ENCODE measurements at regions not wholly inside any gene's neighbourhood (a gene's known extent, or its start where the extent isn't known, plus 50 kb on each side); places are given as distances from the start of the nearest gene placed in this dataset.
"Not testable (repeated sequence)": the region's sequence is repeated elsewhere in the genome, so short reads cannot be mapped to it uniquely, and the experiment has no call there.

DNA sequence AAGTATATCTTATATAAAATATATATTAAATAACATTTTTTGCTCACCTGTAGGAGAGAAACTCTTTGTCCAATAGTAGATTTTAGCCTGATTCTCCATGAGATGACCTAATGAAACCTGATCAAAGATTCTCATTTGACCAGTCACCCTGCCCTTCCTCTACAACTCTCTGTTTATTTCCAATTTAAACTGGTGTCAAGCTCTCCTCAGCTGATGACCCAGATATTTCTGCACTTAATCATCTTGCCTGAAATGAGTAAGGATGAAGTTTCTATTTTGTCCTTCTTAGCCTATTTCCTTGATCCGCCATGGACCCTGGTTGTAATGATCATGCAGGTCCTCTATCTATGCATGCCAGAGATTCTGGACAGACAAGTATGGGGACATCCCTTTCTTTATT, 179.3 kb upstream of the FGF10 start:
- DNase-seq: no peak
- no peaks in the 10 kb centered on the region for H3K27me3 Mint-ChIP-seq
- H3K9me3 Mint-ChIP-seq: peaks cover 7% of the 10 kb centered on the region
- H3K4me1 Mint-ChIP-seq: no peaks in the 10 kb centered on the region
- no peaks in the 10 kb centered on the region for H3K36me3 Mint-ChIP-seq (ENCODE audit: low read depth)
- ChIA-PET POLR2A (interaction anchor here (0.6 kb wide), 1 partner anchor 326 kb away, joined by 3 read pairs; no protein-coding TSS in a partner anchor), CTCF (no interaction called here)
- no peak overlapping the region for H3K27ac Mint-ChIP-seq
- no peak overlapping the region for H3K4me3 Mint-ChIP-seq

DNA sequence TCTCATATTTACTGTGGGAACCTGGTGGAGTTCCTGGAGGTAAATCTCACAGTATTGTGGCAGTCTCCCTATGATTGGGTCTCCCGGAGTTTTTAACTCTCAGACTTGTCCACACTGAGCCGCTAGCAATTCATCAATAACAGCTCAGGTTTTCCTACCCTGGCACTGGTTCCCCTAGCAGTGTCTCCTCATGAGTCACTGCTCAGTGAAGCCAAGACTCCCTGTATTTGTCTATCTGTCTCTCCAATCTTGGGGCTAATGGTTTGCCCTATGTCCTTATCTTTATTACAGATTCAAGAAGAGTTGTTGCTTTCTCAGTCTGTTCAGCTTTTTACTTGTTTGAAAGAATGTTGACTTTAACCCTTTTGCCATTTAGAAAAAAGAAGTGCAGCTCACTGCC, 176.7 kb upstream of the FGF10 start:
- Mint-ChIP-seq H3K4me1 (no peaks in the 10 kb centered on the region), H3K36me3 (ENCODE audit: low read depth) (no peaks in the 10 kb centered on the region), H3K27me3 (no peaks in the 10 kb centered on the region), H3K4me3 (no peak overlapping the region), H3K27ac (no peak overlapping the region), H3K9me3 (peaks cover 2% of the 10 kb centered on the region)
- no peak for DNase-seq
- ChIA-PET POLR2A (no interaction called here), CTCF (no interaction called here)

DNA sequence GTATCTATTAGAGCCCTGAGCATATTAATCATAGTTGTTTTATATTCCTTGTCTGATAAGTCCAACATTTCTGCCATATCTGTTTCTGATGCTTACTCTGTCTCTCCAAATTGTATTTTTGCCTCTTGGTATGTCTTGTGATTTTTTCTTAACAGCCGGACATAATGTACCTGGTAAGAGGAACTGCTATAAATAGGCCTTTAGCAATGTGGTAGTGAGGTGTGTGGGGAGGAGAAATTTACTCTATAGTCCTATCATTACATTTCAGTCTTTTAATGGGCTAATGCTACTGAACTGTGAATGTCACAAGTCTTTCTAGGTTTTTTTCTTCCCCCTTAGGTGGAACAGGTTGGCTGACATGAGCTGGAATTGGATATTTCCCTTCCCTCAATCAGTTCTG, 176.1 kb upstream of the FGF10 start:
- H3K4me3 Mint-ChIP-seq: no peak overlapping the region

DNA sequence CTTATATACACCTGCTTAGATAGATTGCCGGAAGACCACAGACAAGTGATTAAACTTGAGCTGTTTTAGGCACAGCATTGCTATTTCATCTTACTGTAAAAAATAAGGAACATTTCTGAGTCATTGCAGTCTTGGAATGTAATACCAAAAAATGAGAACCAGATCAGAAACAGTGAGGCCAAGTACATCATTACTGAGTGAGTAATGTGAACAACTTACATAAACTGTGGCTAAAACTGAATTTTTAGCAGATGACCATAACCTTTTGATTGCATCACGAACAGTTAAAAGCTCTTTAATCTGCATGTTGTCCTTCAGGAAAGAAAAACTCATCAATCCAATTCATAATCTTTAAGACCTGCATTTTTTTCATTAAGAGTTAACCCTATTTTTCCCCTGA, 157.1 kb upstream of the FGF10 start:
- CTCF ChIA-PET: interaction anchor here (1.4 kb wide), 1 partner anchor 12 kb away, joined by 6 read pairs; no protein-coding TSS in a partner anchor

More for the DNA sequence above, 176.1 kb upstream of the FGF10 start:
- H3K9me3 Mint-ChIP-seq: peaks cover 2% of the 10 kb centered on the region
- no peaks in the 10 kb centered on the region for H3K36me3 Mint-ChIP-seq (ENCODE audit: low read depth)
- no peaks in the 10 kb centered on the region for H3K4me1 Mint-ChIP-seq
- H3K27ac Mint-ChIP-seq: no peak overlapping the region
- ChIA-PET CTCF (no interaction called here), POLR2A (no interaction called here)
- DNase-seq: no peak
- no peaks in the 10 kb centered on the region for H3K27me3 Mint-ChIP-seq

DNA sequence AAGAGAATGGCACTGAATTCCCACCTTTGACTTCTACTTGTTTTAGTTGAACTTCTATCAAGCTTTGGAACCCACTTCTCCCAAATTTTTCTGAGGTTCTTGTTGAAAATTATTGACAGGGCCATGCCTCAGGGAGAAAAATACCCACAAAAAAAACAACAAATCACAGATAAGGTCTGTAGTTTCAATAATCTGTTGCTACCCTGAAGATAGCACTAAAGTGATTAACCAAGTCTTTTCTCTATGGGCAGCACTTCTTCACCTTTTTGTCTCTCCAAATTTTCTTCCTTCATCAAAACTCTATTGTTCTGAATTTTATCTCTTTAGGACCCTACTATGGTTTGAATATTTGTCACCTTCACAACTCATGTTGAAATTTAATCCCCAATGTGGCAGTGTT, 154.3 kb upstream of the FGF10 start:
- CTCF ChIA-PET: no interaction called here
- H3K9me3 Mint-ChIP-seq: no peaks in the 10 kb centered on the region
- POLR2A ChIA-PET: no interaction called here
- H3K27ac Mint-ChIP-seq: no peak overlapping the region
- H3K27me3 Mint-ChIP-seq: no peaks in the 10 kb centered on the region
- H3K4me1 Mint-ChIP-seq: no peaks in the 10 kb centered on the region
- no peaks in the 10 kb centered on the region for H3K36me3 Mint-ChIP-seq (ENCODE audit: low read depth)
- H3K4me3 Mint-ChIP-seq: no peak overlapping the region
- DNase-seq: no peak

More for the DNA sequence above, 157.1 kb upstream of the FGF10 start:
- H3K27me3 Mint-ChIP-seq: no peaks in the 10 kb centered on the region
- H3K27ac Mint-ChIP-seq: no peak overlapping the region
- POLR2A ChIA-PET: no interaction called here
- DNase-seq: no peak
- no peaks in the 10 kb centered on the region for H3K36me3 Mint-ChIP-seq (ENCODE audit: low read depth)
- no peak overlapping the region for H3K4me3 Mint-ChIP-seq
- no peaks in the 10 kb centered on the region for H3K4me1 Mint-ChIP-seq
- no peaks in the 10 kb centered on the region for H3K9me3 Mint-ChIP-seq

DNA sequence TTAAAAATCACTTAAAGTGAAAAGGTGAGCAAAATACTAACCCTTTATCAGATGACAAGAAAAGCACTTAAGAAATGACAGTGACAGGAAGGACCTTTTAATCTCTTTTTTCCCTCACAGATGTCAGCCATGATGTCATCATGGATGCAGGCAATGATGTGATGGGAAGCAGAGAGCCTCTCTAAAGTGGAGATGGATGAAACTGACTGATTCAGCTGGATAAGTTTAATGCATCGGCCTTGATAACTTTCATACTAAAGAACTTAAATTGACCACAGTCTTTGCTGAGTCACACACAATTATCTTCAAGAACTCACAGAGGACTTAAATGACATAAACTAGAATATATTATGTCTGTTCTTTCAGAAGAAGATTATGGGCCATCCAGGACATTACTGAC, 153.2 kb upstream of the FGF10 start:
- DNase-seq: no peak
- no peaks in the 10 kb centered on the region for H3K9me3 Mint-ChIP-seq
- ChIA-PET POLR2A (no interaction called here), CTCF (no interaction called here)
- H3K36me3 Mint-ChIP-seq (ENCODE audit: low read depth): no peaks in the 10 kb centered on the region
- no peaks in the 10 kb centered on the region for H3K4me1 Mint-ChIP-seq
- no peak overlapping the region for H3K4me3 Mint-ChIP-seq
- no peak overlapping the region for H3K27ac Mint-ChIP-seq
- H3K27me3 Mint-ChIP-seq: no peaks in the 10 kb centered on the region

GRCh38 chr5:44539602-44539919, 150.3 kb upstream of the FGF10 start:
- no peak for DNase-seq
- H3K27ac Mint-ChIP-seq: no peak overlapping the region
- no peaks in the 10 kb centered on the region for H3K27me3 Mint-ChIP-seq
- no peak overlapping the region for H3K4me3 Mint-ChIP-seq
- H3K4me1 Mint-ChIP-seq: no peaks in the 10 kb centered on the region
- POLR2A ChIA-PET: no interaction called here
- H3K9me3 Mint-ChIP-seq: no peaks in the 10 kb centered on the region
- H3K36me3 Mint-ChIP-seq (ENCODE audit: low read depth): no peaks in the 10 kb centered on the region
- CTCF ChIA-PET: no interaction called here

GRCh38 chr5:44538797-44539601, 149.8 kb upstream of the FGF10 start:
- Mint-ChIP-seq H3K9me3 (no peaks in the 10 kb centered on the region), H3K27me3 (no peaks in the 10 kb centered on the region), H3K27ac (no peak overlapping the region), H3K36me3 (ENCODE audit: low read depth) (no peaks in the 10 kb centered on the region), H3K4me1 (no peaks in the 10 kb centered on the region), H3K4me3 (no peak overlapping the region)
- CTCF ChIA-PET: no interaction called here
- no peak for DNase-seq
- POLR2A ChIA-PET: no interaction called here

DNA sequence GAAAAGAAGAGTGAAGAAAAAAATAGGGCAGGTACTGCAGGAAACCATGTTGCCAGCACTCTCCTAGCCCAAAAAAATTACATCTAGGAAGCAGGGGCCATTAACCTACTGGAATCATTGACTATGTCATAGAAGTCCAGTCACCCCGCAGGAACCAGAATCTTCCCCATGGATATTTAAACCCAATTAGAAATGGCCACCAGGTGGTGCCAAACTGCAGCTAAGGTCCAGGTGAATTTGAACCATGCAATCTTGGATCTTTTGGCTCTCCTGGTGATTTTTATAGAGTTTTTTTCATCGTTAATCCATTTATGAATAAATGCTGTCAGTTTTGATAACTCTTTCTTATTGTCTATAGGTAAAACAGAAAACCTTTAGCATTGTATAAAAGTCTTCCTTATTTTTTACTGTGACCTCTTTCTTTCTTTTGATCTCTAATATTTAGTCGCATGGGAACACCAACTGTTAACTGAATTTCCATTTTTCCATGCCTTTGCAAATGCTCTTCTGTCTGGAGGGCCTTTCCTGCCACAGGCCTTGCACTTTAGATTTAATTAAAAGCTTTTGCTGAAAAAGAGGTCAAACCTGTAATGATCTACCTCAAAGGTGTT, 147.5 kb upstream of the FGF10 start:
- Mint-ChIP-seq H3K36me3 (ENCODE audit: low read depth) (no peaks in the 10 kb centered on the region), H3K4me1 (no peaks in the 10 kb centered on the region), H3K27me3 (no peaks in the 10 kb centered on the region), H3K9me3 (peaks cover 3% of the 10 kb centered on the region), H3K27ac (no peak overlapping the region), H3K4me3 (no peak overlapping the region)
- POLR2A ChIA-PET: no interaction called here
- DNase-seq: peak; percentile 18
- CTCF ChIA-PET: no interaction called here

- no peaks in the 10 kb centered on the region for H3K27me3 Mint-ChIP-seq
- H3K9me3 Mint-ChIP-seq: peaks cover 3% of the 10 kb centered on the region
- CTCF ChIA-PET: no interaction called here
- H3K4me3 Mint-ChIP-seq: no peak overlapping the region
- H3K36me3 Mint-ChIP-seq (ENCODE audit: low read depth): no peaks in the 10 kb centered on the region
- POLR2A ChIA-PET: no interaction called here
- DNase-seq: no peak
- H3K27ac Mint-ChIP-seq: no peak overlapping the region
- no peaks in the 10 kb centered on the region for H3K4me1 Mint-ChIP-seq
Observed at GRCh38 chr5:44535621-44536020, 146.4 kb upstream of the FGF10 start.

DNA sequence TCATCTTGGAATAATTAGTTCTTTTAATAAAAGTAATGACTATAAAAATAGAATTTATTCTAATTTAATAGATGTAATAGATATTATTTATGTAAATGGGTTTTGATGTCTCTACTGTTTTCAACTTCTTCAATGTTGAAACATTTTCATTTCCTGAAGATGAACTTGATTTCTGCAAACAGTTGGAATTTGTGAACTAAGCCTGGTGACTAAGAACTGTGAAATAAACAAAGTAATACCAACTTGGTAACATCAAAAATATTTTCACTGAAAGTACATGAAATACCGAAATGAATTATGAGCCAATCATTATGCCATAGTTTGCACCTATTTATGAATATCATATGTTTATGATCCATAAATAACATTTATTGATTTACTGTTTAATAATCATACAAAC, 143.8 kb upstream of the FGF10 start:
- no peaks in the 10 kb centered on the region for H3K4me1 Mint-ChIP-seq
- DNase-seq: no peak
- no peaks in the 10 kb centered on the region for H3K27me3 Mint-ChIP-seq
- no peak overlapping the region for H3K4me3 Mint-ChIP-seq
- ChIA-PET POLR2A (no interaction called here), CTCF (interaction anchor here (2.1 kb wide), 1 partner anchor 14 kb away, joined by 6 read pairs; no protein-coding TSS in a partner anchor)
- no peak overlapping the region for H3K27ac Mint-ChIP-seq
- peaks cover 7% of the 10 kb centered on the region for H3K9me3 Mint-ChIP-seq
- no peaks in the 10 kb centered on the region for H3K36me3 Mint-ChIP-seq (ENCODE audit: low read depth)

GRCh38 chr5:44531756-44532155, 142.5 kb upstream of the FGF10 start:
- POLR2A ChIA-PET; H3K4me3 Mint-ChIP-seq; H3K9me3 Mint-ChIP-seq; DNase-seq; H3K36me3 Mint-ChIP-seq (ENCODE audit: low read depth); H3K4me1 Mint-ChIP-seq; CTCF ChIA-PET; H3K27ac Mint-ChIP-seq; H3K27me3 Mint-ChIP-seq: not testable (repeated sequence)

DNA sequence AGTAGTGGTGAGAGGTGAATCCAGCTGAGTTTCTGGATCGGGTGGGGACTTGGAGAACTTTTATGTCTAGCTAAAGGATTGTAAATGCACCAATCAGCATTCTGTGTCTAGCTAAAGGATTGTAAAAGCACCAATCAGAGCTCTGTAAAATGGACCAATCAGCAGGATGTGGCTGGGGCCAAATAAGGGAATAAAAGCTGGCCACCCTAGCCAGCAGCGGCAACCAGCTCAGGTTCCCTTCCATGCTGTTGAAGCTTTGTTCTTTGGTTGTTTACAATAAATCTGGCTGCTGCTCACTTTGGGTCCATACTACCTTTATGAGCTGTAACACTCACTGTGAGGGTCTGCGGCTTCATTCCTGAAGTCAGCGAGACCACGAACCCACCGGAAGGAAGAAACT, 141.6 kb upstream of the FGF10 start:
- DNase-seq; H3K4me3 Mint-ChIP-seq; H3K36me3 Mint-ChIP-seq (ENCODE audit: low read depth); CTCF ChIA-PET; H3K27me3 Mint-ChIP-seq; POLR2A ChIA-PET; H3K27ac Mint-ChIP-seq; H3K9me3 Mint-ChIP-seq; H3K4me1 Mint-ChIP-seq: not testable (repeated sequence)

DNA sequence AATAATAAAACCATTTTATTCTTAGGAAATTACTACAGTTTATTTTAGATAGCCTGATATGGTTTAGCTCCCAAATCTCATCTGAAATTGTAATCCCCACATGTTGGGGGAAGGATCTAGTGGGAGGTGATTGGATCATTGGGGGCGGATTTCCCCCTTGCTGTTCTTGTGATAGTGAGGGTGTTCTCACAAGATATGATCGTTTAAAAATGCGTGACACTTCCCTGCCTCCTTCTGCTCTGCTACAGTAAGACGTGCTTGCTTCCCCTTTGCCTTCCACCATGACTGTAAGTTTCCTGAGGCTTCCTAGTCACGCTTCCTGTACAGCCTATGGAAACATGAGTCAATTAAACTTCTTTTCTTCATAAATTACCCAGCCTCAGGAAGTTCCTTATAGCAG, 122.4 kb upstream of the FGF10 start:
- Mint-ChIP-seq H3K27me3 (no peaks in the 10 kb centered on the region), H3K36me3 (ENCODE audit: low read depth) (no peaks in the 10 kb centered on the region), H3K27ac (no peak overlapping the region), H3K4me3 (no peak overlapping the region), H3K4me1 (no peaks in the 10 kb centered on the region), H3K9me3 (no peaks in the 10 kb centered on the region)
- ChIA-PET CTCF (no interaction called here), POLR2A (no interaction called here)
- DNase-seq: no peak
